ENCODE measurements at regions not wholly inside any gene's neighbourhood (a gene's known extent, or its start where the extent isn't known, plus 50 kb on each side); places are given as distances from the start of the nearest gene placed in this dataset.

- DNase-seq (ENCODE audit: low read depth), result no peak
Measured at GRCh38 chr6:109226353-109226752, 131.0 kb downstream of the CEP57L1 start.

GRCh38 chr6:109225946-109226345 lies 130.6 kb downstream of the CEP57L1 start:
- DNase-seq (ENCODE audit: low read depth), result no peak

- no peak for DNase-seq (ENCODE audit: low read depth)
Measured at GRCh38 chr6:109224994-109225393, 129.7 kb downstream of the CEP57L1 start.

- DNase-seq (ENCODE audit: low read depth), result no peak
Measured at GRCh38 chr6:109224107-109224875, 129.0 kb downstream of the CEP57L1 start.

GRCh38 chr6:109222848-109223247 lies 127.5 kb downstream of the CEP57L1 start:
- no peak for DNase-seq (ENCODE audit: low read depth)

- DNase-seq (ENCODE audit: low read depth), result no peak
Measured at GRCh38 chr6:109221543-109222195, 126.4 kb downstream of the CEP57L1 start.

All from RPMI7951 (cell line).